NCI-H187 treated with DMSO at 0.1 percent for 48 hours (cell line): ENCODE measurements at regions not wholly inside any gene's neighbourhood (a gene's known extent, or its start where the extent isn't known, plus 50 kb on each side); places are given as distances from the start of the nearest gene placed in this dataset.
A peak's percentile ranks its signal among the peaks of the same experiment; 100 is the strongest.

Experiments used
- DNase-seq: peaks from one replicate; lab custom pipeline; 2025; lab: John Stamatoyannopoulos, UW

- DNase-seq: peak; percentile 29
Measured at GRCh38 chr2:236972491-236973342, 113.0 kb upstream of the COPS8 start.

- no peak for DNase-seq
Measured at GRCh38 chr2:236973343-236973980, 112.2 kb upstream of the COPS8 start.

DNA sequence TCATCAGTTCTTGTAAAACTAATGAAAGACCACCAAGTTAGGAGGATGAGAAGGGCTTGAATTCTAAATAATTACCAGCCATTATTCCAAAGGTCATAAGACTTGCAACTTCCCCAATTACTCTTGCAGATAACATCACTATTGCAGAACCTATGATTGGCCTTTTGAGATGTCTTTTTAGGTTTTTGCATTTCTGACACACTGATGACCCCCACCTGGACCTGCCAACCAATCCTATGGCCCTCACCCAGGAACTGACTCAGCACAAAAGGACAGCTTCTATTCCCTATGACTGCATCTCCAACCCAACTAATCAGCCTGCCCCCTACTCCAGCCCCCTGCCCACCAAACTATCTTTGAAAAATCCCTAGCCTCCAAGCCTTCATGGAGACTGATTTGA lies 111.5 kb upstream of the COPS8 start:
- no peak for DNase-seq

DNA sequence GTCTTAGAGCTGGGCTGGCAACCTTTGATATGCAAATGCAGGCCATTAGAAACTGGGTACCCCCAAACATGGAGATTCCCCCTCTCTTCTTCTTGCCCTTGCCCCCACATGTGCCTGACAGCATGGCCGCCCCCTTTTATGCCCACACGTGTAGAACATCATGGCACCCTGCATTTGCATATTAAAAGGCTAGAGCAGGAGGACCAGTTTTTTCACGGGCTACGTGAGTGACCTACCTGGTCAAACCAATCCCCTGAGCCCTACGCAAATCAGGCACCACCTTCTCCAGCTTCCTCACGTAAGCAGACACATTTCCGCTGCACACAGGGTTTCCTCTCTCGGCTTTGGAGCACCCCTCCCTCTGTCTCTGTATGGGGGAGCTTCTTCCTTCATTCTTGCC lies 110.9 kb upstream of the COPS8 start:
- DNase-seq: no peak

- DNase-seq: no peak
Measured at GRCh38 chr2:236975766-236976165, 109.9 kb upstream of the COPS8 start.

DNA sequence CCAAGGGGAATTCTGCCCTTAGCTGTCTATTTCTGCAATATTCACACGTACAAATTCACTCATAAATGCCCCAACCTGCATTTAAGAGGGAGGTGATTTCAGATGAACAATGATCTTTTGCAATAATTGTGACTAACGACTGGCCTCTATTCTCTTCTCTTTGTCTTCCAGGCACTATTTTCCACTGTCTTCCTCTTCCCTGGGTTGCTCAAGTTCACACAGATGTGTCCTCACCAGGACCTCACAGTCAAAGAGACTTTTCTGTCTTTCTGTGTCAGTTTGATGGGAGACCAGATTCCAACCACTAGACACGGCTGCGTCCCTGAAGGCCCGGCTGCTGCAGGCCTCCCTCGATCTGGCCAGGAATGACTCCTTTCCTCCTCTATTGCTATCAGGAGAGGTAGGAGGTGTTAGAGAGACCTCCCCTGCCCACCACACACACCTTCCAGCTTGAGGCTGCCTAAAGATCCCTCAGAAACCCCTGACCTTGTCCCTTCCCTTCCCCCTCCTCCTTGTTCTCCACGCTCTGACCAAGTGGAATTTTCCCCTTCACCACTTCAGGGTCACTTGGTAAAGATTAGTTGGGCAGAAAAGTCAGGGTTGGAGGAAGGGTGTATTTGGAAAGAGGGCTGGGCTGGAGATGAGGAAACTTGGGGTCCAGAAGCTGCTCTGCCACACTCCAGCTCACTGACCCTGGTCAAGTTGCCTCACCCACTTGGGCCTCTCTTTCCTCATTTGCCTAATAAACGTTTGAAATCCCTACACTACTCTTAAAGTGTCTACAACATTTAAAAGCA lies 109.2 kb upstream of the COPS8 start:
- no peak for DNase-seq

- DNase-seq: no peak
Measured at GRCh38 chr2:236977063-236977851, 108.4 kb upstream of the COPS8 start.

DNA sequence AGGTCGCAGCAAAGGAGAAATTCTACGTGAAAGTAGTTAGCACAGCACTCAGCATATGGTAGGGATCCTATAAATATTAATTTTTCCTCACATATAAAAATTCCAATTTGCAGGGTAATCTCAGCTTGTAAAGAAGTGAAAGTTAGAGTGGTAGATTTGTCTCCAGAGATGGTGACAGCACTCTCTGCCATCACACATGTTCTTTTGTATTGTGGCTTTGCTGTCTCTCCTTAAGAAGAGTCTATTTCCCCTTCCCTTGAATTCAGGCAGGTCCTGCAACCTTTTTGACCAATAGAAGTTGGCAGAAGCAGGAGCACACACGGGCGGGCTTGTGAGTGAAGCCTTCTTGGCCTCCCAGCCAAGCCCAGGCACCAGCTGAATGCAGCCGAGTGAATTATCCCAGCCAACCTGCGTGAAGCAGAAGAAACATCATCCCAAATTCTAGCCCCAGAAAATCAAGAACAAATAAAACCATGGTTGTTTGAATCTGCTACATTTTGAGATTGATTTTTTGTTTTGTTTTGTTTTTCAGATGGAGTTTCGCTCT lies 107.8 kb upstream of the COPS8 start:
- no peak for DNase-seq

- no peak for DNase-seq
Measured at GRCh38 chr2:236979664-236980063, 106.0 kb upstream of the COPS8 start.

DNA sequence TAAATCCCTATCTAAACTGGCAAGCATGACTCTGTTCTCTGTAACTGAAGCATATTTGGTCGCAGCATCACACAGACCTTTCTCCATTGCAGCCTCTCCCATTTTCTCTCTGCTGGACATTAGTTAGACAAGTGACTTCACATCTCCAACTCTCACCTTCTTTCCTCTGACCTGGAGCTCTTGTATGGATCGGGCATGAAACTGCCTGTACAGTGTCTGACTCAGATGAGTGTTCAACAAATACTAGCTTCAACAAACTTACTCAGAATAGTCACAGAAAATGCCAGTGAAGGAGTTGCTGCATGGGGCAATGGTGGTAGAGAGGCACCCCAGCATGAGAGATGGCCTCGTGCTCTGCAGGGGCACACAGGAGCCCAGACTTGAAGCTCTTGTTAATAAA lies 104.7 kb upstream of the COPS8 start:
- DNase-seq: no peak

- no peak for DNase-seq
Measured at GRCh38 chr2:236981701-236982485, 103.8 kb upstream of the COPS8 start.

- DNase-seq: no peak
Measured at GRCh38 chr2:236982693-236983455, 102.8 kb upstream of the COPS8 start.

GRCh38 chr2:236984046-236984445 lies 101.6 kb upstream of the COPS8 start:
- DNase-seq: no peak

DNA sequence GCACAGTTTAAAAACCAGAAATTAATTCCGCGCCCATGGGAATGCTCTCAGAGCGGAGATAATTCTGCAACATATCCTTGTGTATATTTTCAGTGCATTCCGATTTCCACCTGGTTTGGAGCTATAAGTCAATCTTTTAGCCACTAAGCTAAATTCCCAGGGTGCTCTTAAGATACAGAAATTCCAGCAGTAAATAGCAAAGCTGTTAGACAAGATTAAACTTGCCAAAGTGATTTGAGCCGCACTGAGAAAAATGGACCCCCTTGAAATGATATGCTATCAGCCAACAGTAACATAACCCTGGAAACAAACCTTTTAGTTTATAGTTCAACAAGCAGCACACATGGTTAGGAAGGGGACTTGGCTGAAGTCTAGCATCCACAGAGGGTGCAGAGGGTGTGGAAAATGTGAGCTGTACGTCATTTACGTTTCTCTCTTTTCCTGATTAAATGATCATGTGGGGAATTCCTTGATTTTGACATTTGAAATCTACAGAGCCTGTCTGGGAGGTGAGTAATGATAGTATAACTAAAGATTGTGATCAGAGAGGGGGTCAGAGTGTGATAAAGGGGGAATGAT lies 99.8 kb upstream of the COPS8 start:
- no peak for DNase-seq

DNA sequence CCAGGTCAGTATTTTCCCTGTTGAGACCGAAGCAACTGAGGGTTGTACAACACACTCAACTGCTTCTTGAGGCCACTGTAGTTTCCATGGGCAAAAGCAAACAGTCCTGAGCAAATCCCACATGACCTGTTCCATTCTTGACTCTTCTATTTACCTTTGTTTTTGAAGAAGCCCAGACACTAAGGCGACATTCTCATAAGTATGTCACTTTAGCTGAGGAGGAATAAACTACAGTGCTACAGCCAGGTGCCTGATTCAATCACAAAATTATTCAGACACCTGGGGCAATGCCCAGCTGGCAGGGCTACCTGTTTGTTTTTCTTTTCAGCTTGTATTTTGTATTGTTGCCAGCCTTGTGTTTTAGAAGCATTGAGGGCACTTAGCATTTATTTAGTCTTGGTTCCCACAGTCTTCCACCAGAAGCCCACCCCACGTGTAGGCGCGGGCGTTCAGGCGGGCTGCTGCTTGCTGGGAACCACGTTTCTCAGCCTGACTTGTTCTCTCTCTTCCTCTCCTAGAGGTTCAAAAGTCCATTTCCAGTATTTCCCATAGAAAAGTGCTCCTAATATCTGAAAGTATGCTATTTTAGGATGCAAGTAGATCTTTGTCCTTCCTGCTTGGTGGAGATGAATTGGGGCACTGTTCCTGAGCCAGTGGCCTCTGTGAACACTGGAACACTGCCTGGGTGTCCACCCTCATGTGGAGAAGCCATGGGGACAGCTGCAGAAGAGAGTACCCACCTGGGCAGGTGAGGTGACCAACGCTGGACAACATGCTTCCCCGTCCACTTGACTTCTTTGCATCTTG lies 99.0 kb upstream of the COPS8 start:
- peak; percentile 71 for DNase-seq

- no peak for DNase-seq
Measured at GRCh38 chr2:236988216-236988615, 97.5 kb upstream of the COPS8 start.

GRCh38 chr2:236988690-236989624 lies 96.7 kb upstream of the COPS8 start:
- DNase-seq: no peak

- DNase-seq: no peak
Measured at GRCh38 chr2:236990552-236990951, 95.1 kb upstream of the COPS8 start.
